GM13977 (cell line): ENCODE measurements at regions not wholly inside any gene's neighbourhood (a gene's known extent, or its start where the extent isn't known, plus 50 kb on each side); places are given as distances from the start of the nearest gene placed in this dataset.
"Not testable (repeated sequence)": the region's sequence is repeated elsewhere in the genome, so short reads cannot be mapped to it uniquely, and the experiment has no call there.

Experiments
- DNase-seq: peaks from one replicate; pipeline ENCODE4 v3.0.0; 2012; ENCODE audit warnings: low spot score
- in situ Hi-C: fragments of 300-500 bp; cut with MboI; formaldehyde crosslinking; loops from one replicate; pipeline ENCODE4 v1.12.0; 2022; ENCODE audit warnings: low sequenced_read_pairs, low pct_unique_long_range_greater_than_20kb, mixed read lengths, inconsistent platforms; ENCODE audit not compliant: unreplicated experiment
- TF ChIP-seq, protein P1 (sequence below): IDR thresholded peaks from 2 replicates; pipeline ENCODE4 v1.5.1; 2012; ENCODE audit warnings: mild to moderate bottlenecking, control low read depth; ENCODE audit not compliant: insufficient read depth; ENCODE audit errors: extremely low read depth, missing control alignments

GRCh38 chrX:121746105-121746504, 698.7 kb downstream of the GLUD2 start:
- TF ChIP-seq, protein P1, sequence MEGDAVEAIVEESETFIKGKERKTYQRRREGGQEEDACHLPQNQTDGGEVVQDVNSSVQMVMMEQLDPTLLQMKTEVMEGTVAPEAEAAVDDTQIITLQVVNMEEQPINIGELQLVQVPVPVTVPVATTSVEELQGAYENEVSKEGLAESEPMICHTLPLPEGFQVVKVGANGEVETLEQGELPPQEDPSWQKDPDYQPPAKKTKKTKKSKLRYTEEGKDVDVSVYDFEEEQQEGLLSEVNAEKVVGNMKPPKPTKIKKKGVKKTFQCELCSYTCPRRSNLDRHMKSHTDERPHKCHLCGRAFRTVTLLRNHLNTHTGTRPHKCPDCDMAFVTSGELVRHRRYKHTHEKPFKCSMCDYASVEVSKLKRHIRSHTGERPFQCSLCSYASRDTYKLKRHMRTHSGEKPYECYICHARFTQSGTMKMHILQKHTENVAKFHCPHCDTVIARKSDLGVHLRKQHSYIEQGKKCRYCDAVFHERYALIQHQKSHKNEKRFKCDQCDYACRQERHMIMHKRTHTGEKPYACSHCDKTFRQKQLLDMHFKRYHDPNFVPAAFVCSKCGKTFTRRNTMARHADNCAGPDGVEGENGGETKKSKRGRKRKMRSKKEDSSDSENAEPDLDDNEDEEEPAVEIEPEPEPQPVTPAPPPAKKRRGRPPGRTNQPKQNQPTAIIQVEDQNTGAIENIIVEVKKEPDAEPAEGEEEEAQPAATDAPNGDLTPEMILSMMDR: no peak

GRCh38 chrX:121753602-121754001, 706.2 kb downstream of the GLUD2 start:
- in situ Hi-C loops, DNase-seq: not testable (repeated sequence)

More at GRCh38 chrX:121746105-121746504, 698.7 kb downstream of the GLUD2 start:
- in situ Hi-C loops: no loop called here
- DNase-seq: no peak

- TF ChIP-seq, protein P1: no peak
- in situ Hi-C loops: no loop called here
- no peak for DNase-seq
These were observed 706.9 kb downstream of the GLUD2 start for GRCh38 chrX:121754301-121754700.

GRCh38 chrX:121755541-121755940, 708.1 kb downstream of the GLUD2 start:
- in situ Hi-C loops: no loop called here
- DNase-seq: no peak
- TF ChIP-seq, protein P1: no peak

DNA sequence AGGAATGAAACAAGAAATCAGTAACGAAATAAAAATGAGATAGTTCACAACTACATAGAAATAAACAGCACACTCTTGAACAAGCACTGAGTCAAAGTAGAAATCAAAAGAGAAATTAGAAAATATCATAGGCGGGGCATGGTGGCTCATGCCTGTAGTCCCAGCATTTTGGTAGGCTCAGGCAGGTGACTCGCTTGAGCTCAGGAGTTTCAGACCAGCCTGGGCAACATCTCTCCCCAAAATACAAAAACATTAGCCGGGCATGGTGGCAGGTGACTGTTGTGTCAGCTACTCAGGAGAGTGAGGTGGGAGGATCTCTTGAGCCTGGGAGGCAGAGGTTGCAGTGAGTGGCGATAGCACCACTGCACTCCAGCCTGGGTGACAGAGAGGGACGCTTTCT, 714.4 kb downstream of the GLUD2 start:
- DNase-seq: no peak
- in situ Hi-C loops: no loop called here
- TF ChIP-seq, protein P1: no peak

- in situ Hi-C loops: no loop called here
- TF ChIP-seq, protein P1: no peak
- DNase-seq: no peak
These were observed 716.3 kb downstream of the GLUD2 start for GRCh38 chrX:121763671-121764070.

- DNase-seq, in situ Hi-C loops: not testable (repeated sequence)
These were observed 720.8 kb downstream of the GLUD2 start for GRCh38 chrX:121768210-121768609.

GRCh38 chrX:121781991-121782390, 734.6 kb downstream of the GLUD2 start:
- no peak for DNase-seq
- in situ Hi-C loops: no loop called here
- TF ChIP-seq, protein P1: no peak
